Spleen (tissue), 11 donors: ENCODE measurements at regions not wholly inside any gene's neighbourhood (a gene's known extent, or its start where the extent isn't known, plus 50 kb on each side); places are given as distances from the start of the nearest gene placed in this dataset.

Experiments used
- DNase-seq: peaks from one replicate; pipeline ENCODE4 v3.0.0-alpha.2; 2020
- H3K27ac ChIP-seq, 8 donors: fragments of 200-600 bp; sonication (generic) in 7 of 8; 1 replicate in 4 of 8; 2 replicates in 4 of 8; pipeline versions ENCODE4 v1.5.0 to v1.8.0; 2016 to 2021; ENCODE audit warnings: inconsistent platforms in 4 of 8, mild to moderate bottlenecking in 4 of 8, moderate library complexity in 1 of 8
- H3K27me3 ChIP-seq, 7 donors: fragments of 200-600 bp; sonication (generic) in 6 of 7; replicated peaks in 1 of 7; 1 replicate in 4 of 7; 2 replicates in 3 of 7; pipeline versions ENCODE4 v1.5.0 to v1.8.0; 2016 to 2021; ENCODE audit warnings: inconsistent platforms in 3 of 7, mild to moderate bottlenecking in 1 of 7
- H3K36me3 ChIP-seq, 6 donors: fragments of 200-600 bp; sonication (generic) in 5 of 6; 1 replicate in 4 of 6; 2 replicates in 2 of 6; pipeline versions ENCODE4 v1.5.0 to v1.8.0; 2016 to 2021; ENCODE audit warnings: inconsistent platforms in 2 of 6
- H3K4me1 ChIP-seq, 6 donors: fragments of 200-600 bp; sonication (generic) in 5 of 6; 1 replicate in 3 of 6; 2 replicates in 3 of 6; pipeline versions ENCODE4 v1.5.0 to v1.8.0; 2016 to 2021; ENCODE audit warnings: inconsistent platforms in 3 of 6
- H3K4me3 ChIP-seq, 8 donors: fragments of 200-600 bp; sonication (generic) in 7 of 8; 1 replicate in 4 of 8; 2 replicates in 4 of 8; pipeline versions ENCODE4 v1.5.0 to v1.8.0; 2016 to 2021; ENCODE audit warnings: inconsistent platforms in 4 of 8, mild to moderate bottlenecking in 4 of 8, moderate library complexity in 2 of 8
- H3K9me3 ChIP-seq, 8 donors: fragments of 200-600 bp; sonication (generic) in 7 of 8; 1 replicate in 4 of 8; 2 replicates in 4 of 8; pipeline versions ENCODE4 v1.5.0 to v1.8.0; 2016 to 2021; ENCODE audit warnings: inconsistent platforms in 4 of 8
- CTCF ChIP-seq, 11 experiments: fragments of 200-600 bp in 7 of 11; fragments of 450-650 bp in 4 of 11; sonication (generic) in 4 of 11; IDR thresholded peaks in 8 of 11; conservative IDR thresholded peaks in 3 of 11; 1 replicate in 7 of 11; 2 replicates in 4 of 11; pipeline versions ENCODE4 v1.4.0 to v1.8.0; 2016 to 2021; ENCODE audit warnings: antibody characterized with exemption in 11 of 11, inconsistent platforms in 4 of 11, mild to moderate bottlenecking in 1 of 11
- POLR2A ChIP-seq, 3 donors: fragments of 450-650 bp; IDR thresholded peaks; one replicate each; pipeline ENCODE4 v1.5.1; 2017; ENCODE audit warnings: antibody characterized with exemption in 3 of 3, mild to moderate bottlenecking in 1 of 3
- POLR2AphosphoS5 ChIP-seq, 3 donors: sonication (generic); formaldehyde crosslinking; IDR thresholded peaks; one replicate each; pipeline ENCODE4 v1.5.1; 2017; ENCODE audit warnings: antibody characterized with exemption in 3 of 3
- WGBS, 5 donors: extraction: QIAGEN DNeasy Blood & Tissue Kit in 3 of 5; methylation state at CpG; one replicate each; pipeline versions ENCODE4 v1.1.5 to v1.1.7; 2013 to 2018; 5-methylcytosine and 5-hydroxymethylcytosine counted together
- intact Hi-C: fragments of 100-400 bp; cut with DNase I; formaldehyde crosslinking; loops from one replicate; pipeline ENCODE4 v1.15.0; 2023; ENCODE audit warnings: low total_unique reads
- donor health status: healthy with polysubstance abuse.
- donor health status: DM: no; HTN: no; CAD: no; lungs with moderate emphysema.
- donor health status: DM: no; HTN: no; CAD: no.
- donor health status: Bipolar disorder and iron deficiency.
- donor health status: healthy.
- donor health status: DM: no; HTN: no; CAD: no.
- donor health status: DM: yes; HTN: yes; CAD: no.

GRCh38 chr7:25527665-25528170 lies 299.4 kb upstream of the NPVF start:
- Histone ChIP-seq H3K9me3 (no peaks in the 10 kb centered on the region), H3K27ac (no peak overlapping the region), H3K4me1 (no peaks in the 10 kb centered on the region), H3K4me3 (no peak overlapping the region), H3K27me3 (peaks cover 0 to 4% (median 0%) of the 10 kb centered on the region in 7 donors), H3K36me3 (no peaks in the 10 kb centered on the region)
- WGBS, 5 donors = 75 to 90% (median 82%) methylated on average over 7 of the region's 7 CpGs
- intact Hi-C loops = no loop called here
- DNase-seq = no peak
- no peak for TF ChIP-seq POLR2AphosphoS5 (IDR thresholded peaks at IDR 0.05)
- no peak for TF ChIP-seq CTCF (IDR thresholded peaks at IDR 0.05 in 8 of 11, conservative IDR thresholded peaks at IDR 0.05 in 3 of 11)
- no peak for TF ChIP-seq POLR2A (IDR thresholded peaks at IDR 0.05)

- intact Hi-C loops = no loop called here
- TF ChIP-seq CTCF (IDR thresholded peaks at IDR 0.05 in 8 of 11, conservative IDR thresholded peaks at IDR 0.05 in 3 of 11) (no peak), POLR2A (IDR thresholded peaks at IDR 0.05) (no peak), POLR2AphosphoS5 (IDR thresholded peaks at IDR 0.05) (no peak)
- no peaks in the 10 kb centered on the region for H3K36me3 ChIP-seq
- no peak for DNase-seq
- no peak overlapping the region for H3K4me3 ChIP-seq
- no peak overlapping the region for H3K27ac ChIP-seq
- H3K9me3 ChIP-seq = no peaks in the 10 kb centered on the region
- WGBS, 5 donors = 87 to 97% (median 89%) methylated on average over 15 of the region's 15 CpGs
- H3K27me3 ChIP-seq = peaks cover 0 to 4% (median 0%) of the 10 kb centered on the region in 7 donors
- no peaks in the 10 kb centered on the region for H3K4me1 ChIP-seq
Measured at GRCh38 chr7:25529320-25529719, 301.0 kb upstream of the NPVF start.

- DNase-seq = no peak
- WGBS, 5 donors = 82 to 94% (median 91%) methylated on average over 4 of the region's 4 CpGs
- intact Hi-C loops = no loop called here
Measured at GRCh38 chr7:25536851-25537250, 308.6 kb upstream of the NPVF start.

More at GRCh38 chr7:25536851-25537250, 308.6 kb upstream of the NPVF start:
- TF ChIP-seq POLR2AphosphoS5 (IDR thresholded peaks at IDR 0.05) (no peak), CTCF (IDR thresholded peaks at IDR 0.05 in 8 of 11, conservative IDR thresholded peaks at IDR 0.05 in 3 of 11) (no peak), POLR2A (IDR thresholded peaks at IDR 0.05) (no peak)
- no peak overlapping the region for H3K4me3 ChIP-seq
- no peaks in the 10 kb centered on the region for H3K27me3 ChIP-seq
- no peaks in the 10 kb centered on the region for H3K36me3 ChIP-seq
- H3K27ac ChIP-seq = no peak overlapping the region
- H3K4me1 ChIP-seq = peaks cover 0 to 4% (median 0%) of the 10 kb centered on the region in 6 donors
- H3K9me3 ChIP-seq = no peaks in the 10 kb centered on the region
